Heart right ventricle (tissue), 16 donors: ENCODE measurements at regions not wholly inside any gene's neighbourhood (a gene's known extent, or its start where the extent isn't known, plus 50 kb on each side); places are given as distances from the start of the nearest gene placed in this dataset.

Source experiments
- ATAC-seq, 8 donors: fragments of 200-7000 bp; cut with Tn5 transposase; one replicate each; pipeline ENCODE4 v1.9.1; 2020; ENCODE audit warnings: mild to moderate bottlenecking in 8 of 8, moderate library complexity in 8 of 8, moderate number of reproducible peaks in 1 of 8
- DNase-seq, 2 donors: peaks; one replicate each; pipeline ENCODE4 v3.0.0-alpha.2; 2020
- H3K27ac ChIP-seq, 10 donors: fragments of 200-600 bp; sonication (generic) in 2 of 10; one replicate each; pipeline versions ENCODE4 v1.5.0 to v1.8.0; 2020 to 2022; ENCODE audit warnings: mild to moderate bottlenecking in 3 of 10
- H3K27me3 ChIP-seq, 7 donors: fragments of 200-600 bp; one replicate each; pipeline ENCODE4 v1.8.0; 2021 to 2022; ENCODE audit warnings: mild to moderate bottlenecking in 2 of 7
- H3K36me3 ChIP-seq, 9 donors: fragments of 200-600 bp; sonication (generic) in 1 of 9; one replicate each; pipeline versions ENCODE4 v1.5.0 to v1.8.0; 2020 to 2022; ENCODE audit warnings: mild to moderate bottlenecking in 2 of 9
- H3K4me1 ChIP-seq, 9 donors: fragments of 200-600 bp; sonication (generic) in 1 of 9; one replicate each; pipeline versions ENCODE4 v1.5.0 to v1.8.0; 2020 to 2022; ENCODE audit warnings: mild to moderate bottlenecking in 4 of 9
- H3K4me3 ChIP-seq, 10 donors: fragments of 200-600 bp; sonication (generic) in 2 of 10; one replicate each; pipeline versions ENCODE4 v1.5.0 to v1.8.0; 2020 to 2022; ENCODE audit warnings: mild to moderate bottlenecking in 7 of 10, moderate library complexity in 2 of 10
- H3K9me3 ChIP-seq, 11 donors: fragments of 200-600 bp in 10 of 11; sonication (generic) in 2 of 11; one replicate each; pipeline versions ENCODE4 v1.5.0 to v1.8.0; 2013 to 2022; ENCODE audit warnings: mild to moderate bottlenecking in 2 of 11, control low read depth in 1 of 11, moderate library complexity in 1 of 11
- CTCF ChIP-seq, 9 donors: fragments of 200-600 bp; sonication (generic) in 2 of 9; IDR thresholded peaks; one replicate each; pipeline versions ENCODE4 v1.5.0 to v1.8.0; 2021 to 2022; ENCODE audit warnings: antibody characterized with exemption in 9 of 9, mild to moderate bottlenecking in 5 of 9, moderate library complexity in 1 of 9
- WGBS, 2 donors: extraction: QIAGEN DNeasy Blood & Tissue Kit; methylation state at CpG; one replicate each; pipeline ENCODE4 v1.1.7; 2013; ENCODE audit warnings: inconsistent platforms in 1 of 2; 5-methylcytosine and 5-hydroxymethylcytosine counted together
- intact Hi-C, 10 donors: fragments of 100-400 bp; cut with DNase I; formaldehyde crosslinking; loops; one replicate each; pipeline versions ENCODE4 v1.11.1 to v1.14.2; 2022
- donor health status: Arrhythmogenic right ventricular cardiomyopathy.
- donor health status: ischemic (EF 13 %, LVEDD 7.1; RV severe dilation, severe dysfunction).
- donor health status: healthy with polysubstance abuse.
- donor health status: DM: no; HTN: yes; CAD: no.
- donor health status: DM: no; HTN: no; CAD: no.
- donor health status: ischemic (EF 25% LVEDD 6.9; RV normal size, moderate dysfunction).
- donor health status: ischemic (EF 25% LVEDD 5.7; RV mildly dilated, moderate dysfunction).
- donor health status: healthy.
- donor health status: DM: yes; HTN: yes; CAD: no.
- donor health status: Ischemic cardiomyopathy.
- donor health status: ischemic (EF 35%, LVEDD 5.7; RV mildly dilated, moderate dysfunction).
- donor health status: nonischemic (EF 11% LVEDD 7.7; RV severe dilation, severe dysfunction).
- donor health status: DM: yes; HTN: yes; CAD: no.
- donor health status: PGD.
- donor health status: ischemic (EF 29% LVEDD 5.4; RV normal size, mild dysfunction).
- donor health status: nonischemic (EF 23%, LVEDD 6.1; RV moderate dilation, normal function).

- Histone ChIP-seq H3K9me3 (peaks cover 0 to 57% (median 5%) of the 10 kb centered on the region in 11 donors), H3K36me3 (no peaks in the 10 kb centered on the region), H3K27ac (no peak overlapping the region), H3K4me3 (no peak overlapping the region), H3K27me3 (no peaks in the 10 kb centered on the region), H3K4me1 (no peaks in the 10 kb centered on the region)
- ATAC-seq = no peak
- intact Hi-C loops = no loop called here
- no peak for TF ChIP-seq CTCF (IDR thresholded peaks at IDR 0.05)
- 69 to 76% methylated on average over 3 of the region's 3 CpGs for WGBS, 2 donors
- no peak for DNase-seq
Measured at GRCh38 chr3:116939091-116939490, 229.5 kb downstream of the TUSC7 start.

- ATAC-seq (no peak), DNase-seq (no peak)
- intact Hi-C loops = no loop called here
- H3K4me1 ChIP-seq = no peaks in the 10 kb centered on the region
- H3K27ac ChIP-seq = no peak overlapping the region
- no peak for TF ChIP-seq CTCF (IDR thresholded peaks at IDR 0.05)
- H3K27me3 ChIP-seq = no peaks in the 10 kb centered on the region
- no peak overlapping the region for H3K4me3 ChIP-seq
- peaks cover 0 to 61% (median 5%) of the 10 kb centered on the region in 11 donors for H3K9me3 ChIP-seq
- H3K36me3 ChIP-seq = no peaks in the 10 kb centered on the region
Measured at GRCh38 chr3:116939550-116939949, 230.0 kb downstream of the TUSC7 start.

- intact Hi-C loops = no loop called here
- ATAC-seq (no peak), DNase-seq (no peak)
- Histone ChIP-seq H3K36me3 (no peaks in the 10 kb centered on the region), H3K4me1 (no peaks in the 10 kb centered on the region), H3K27me3 (no peaks in the 10 kb centered on the region), H3K4me3 (no peak overlapping the region), H3K9me3 (peaks cover 0 to 64% (median 5%) of the 10 kb centered on the region in 11 donors), H3K27ac (no peak overlapping the region)
- WGBS, 2 donors = 91 to 96% methylated on average over 2 of the region's 2 CpGs
- no peak for TF ChIP-seq CTCF (IDR thresholded peaks at IDR 0.05)
Measured at GRCh38 chr3:116940719-116941118, 231.1 kb downstream of the TUSC7 start.

- Histone ChIP-seq H3K36me3 (no peaks in the 10 kb centered on the region), H3K4me3 (no peak overlapping the region), H3K4me1 (no peaks in the 10 kb centered on the region), H3K27ac (no peak overlapping the region), H3K27me3 (no peaks in the 10 kb centered on the region), H3K9me3 (peaks cover 0 to 32% (median 5%) of the 10 kb centered on the region in 11 donors)
- no peak for DNase-seq
- 92 to 93% methylated on average over 1 of the region's 1 CpG for WGBS, 2 donors
- intact Hi-C loops = no loop called here
- TF ChIP-seq CTCF (IDR thresholded peaks at IDR 0.05) = no peak
- no peak for ATAC-seq
Measured at GRCh38 chr3:116946376-116946775, 236.8 kb downstream of the TUSC7 start.

- H3K9me3 ChIP-seq = peaks cover 0 to 25% (median 0%) of the 10 kb centered on the region in 11 donors
- 86 to 87% methylated on average over 3 of the region's 3 CpGs for WGBS, 2 donors
- no peaks in the 10 kb centered on the region for H3K36me3 ChIP-seq
- intact Hi-C loops = no loop called here
- H3K27ac ChIP-seq = no peak overlapping the region
- no peak for TF ChIP-seq CTCF (IDR thresholded peaks at IDR 0.05)
- no peak overlapping the region for H3K4me3 ChIP-seq
- ATAC-seq (no peak), DNase-seq (no peak)
- no peaks in the 10 kb centered on the region for H3K27me3 ChIP-seq
- no peaks in the 10 kb centered on the region for H3K4me1 ChIP-seq
Measured at GRCh38 chr3:116947148-116947547, 237.6 kb downstream of the TUSC7 start.
